HEK293 (cell line): ENCODE measurements at regions not wholly inside any gene's neighbourhood (a gene's known extent, or its start where the extent isn't known, plus 50 kb on each side); places are given as distances from the start of the nearest gene placed in this dataset.

Experiments used
- AEBP2 ChIP-seq: fragments of 450-650 bp; formaldehyde crosslinking; IDR thresholded peaks from 2 replicates; pipeline ENCODE4 v1.5.1; 2016; ENCODE audit warnings: missing biosample characterization, missing genetic modification characterization, borderline replicate concordance
- BCL11B ChIP-seq: fragments of 450-650 bp; formaldehyde crosslinking; IDR thresholded peaks from 2 replicates; pipeline ENCODE4 v1.5.1; 2016; ENCODE audit warnings: low read depth, missing biosample characterization, missing genetic modification characterization
- GLIS1 ChIP-seq: fragments of 450-650 bp; formaldehyde crosslinking; IDR thresholded peaks from 2 replicates; pipeline ENCODE4 v1.5.1; 2016; ENCODE audit warnings: missing biosample characterization, missing genetic modification characterization
- KLF9 ChIP-seq: fragments of 450-650 bp; formaldehyde crosslinking; IDR thresholded peaks from 2 replicates; pipeline ENCODE4 v1.5.1; 2016; ENCODE audit warnings: missing biosample characterization, missing genetic modification characterization, low read depth
- SP3 ChIP-seq: fragments of 450-650 bp; formaldehyde crosslinking; IDR thresholded peaks from 2 replicates; pipeline ENCODE4 v1.5.1; 2016; ENCODE audit warnings: missing biosample characterization, missing genetic modification characterization
- WT1 ChIP-seq: fragments of 450-650 bp; formaldehyde crosslinking; IDR thresholded peaks from 2 replicates; pipeline ENCODE4 v1.5.1; 2016; ENCODE audit warnings: missing biosample characterization, missing genetic modification characterization
- ZBTB17 ChIP-seq: fragments of 450-650 bp; formaldehyde crosslinking; IDR thresholded peaks from 2 replicates; pipeline ENCODE4 v1.5.1; 2016; ENCODE audit warnings: missing biosample characterization, missing genetic modification characterization
- ZNF114 ChIP-seq: fragments of 450-650 bp; formaldehyde crosslinking; IDR thresholded peaks from 2 replicates; pipeline ENCODE4 v1.5.0; 2017; ENCODE audit warnings: missing biosample characterization, missing genetic modification characterization
- ZNF138 ChIP-seq: fragments of 450-650 bp; formaldehyde crosslinking; IDR thresholded peaks from 2 replicates; pipeline ENCODE4 v1.5.1; 2016; ENCODE audit warnings: missing biosample characterization, missing genetic modification characterization, borderline replicate concordance
- ZNF48 ChIP-seq: fragments of 450-650 bp; formaldehyde crosslinking; IDR thresholded peaks from 2 replicates; pipeline ENCODE4 v1.5.1; 2016; ENCODE audit warnings: missing biosample characterization, missing genetic modification characterization
- ZNF530 ChIP-seq: fragments of 450-650 bp; formaldehyde crosslinking; IDR thresholded peaks from 2 replicates; pipeline ENCODE4 v1.5.1; 2016; ENCODE audit warnings: low read depth, missing biosample characterization, missing genetic modification characterization
- ZNF544 ChIP-seq: fragments of 450-650 bp; formaldehyde crosslinking; IDR thresholded peaks from 2 replicates; pipeline ENCODE4 v1.5.0; 2017; ENCODE audit warnings: missing biosample characterization, missing genetic modification characterization
- ZNF561 ChIP-seq: fragments of 450-650 bp; IDR thresholded peaks from 2 replicates; pipeline ENCODE4 v1.5.1; 2018; ENCODE audit warnings: missing biosample characterization, missing genetic modification characterization, borderline replicate concordance
- ZNF571 ChIP-seq: fragments of 450-650 bp; formaldehyde crosslinking; IDR thresholded peaks from 2 replicates; pipeline ENCODE4 v1.5.0; 2017; ENCODE audit warnings: missing biosample characterization, missing genetic modification characterization
- ZNF585B ChIP-seq: fragments of 450-650 bp; formaldehyde crosslinking; IDR thresholded peaks from 2 replicates; pipeline ENCODE4 v1.5.1; 2016; ENCODE audit warnings: missing biosample characterization, missing genetic modification characterization
- ZNF600 ChIP-seq: fragments of 450-650 bp; formaldehyde crosslinking; IDR thresholded peaks from 2 replicates; pipeline ENCODE4 v1.5.1; 2016; ENCODE audit warnings: missing biosample characterization, missing genetic modification characterization
- ZNF639 ChIP-seq: fragments of 450-650 bp; formaldehyde crosslinking; IDR thresholded peaks from 2 replicates; pipeline ENCODE4 v1.5.1; 2016; ENCODE audit warnings: missing biosample characterization, missing genetic modification characterization
- ZNF747 ChIP-seq: fragments of 450-650 bp; formaldehyde crosslinking; IDR thresholded peaks from 2 replicates; pipeline ENCODE4 v1.5.1; 2016; ENCODE audit warnings: missing biosample characterization, missing genetic modification characterization
- ZNF792 ChIP-seq: fragments of 450-650 bp; formaldehyde crosslinking; IDR thresholded peaks from 2 replicates; pipeline ENCODE4 v1.5.1; 2016; ENCODE audit warnings: missing biosample characterization, missing genetic modification characterization
- TF ChIP-seq, protein P1 (sequence below): fragments of 450-650 bp; formaldehyde crosslinking; IDR thresholded peaks from 2 replicates; pipeline ENCODE4 v1.5.1; 2016; ENCODE audit warnings: missing biosample characterization, missing genetic modification characterization
- TF ChIP-seq, protein P2 (sequence below): fragments of 450-650 bp; formaldehyde crosslinking; conservative IDR thresholded peaks from 2 replicates; pipeline ENCODE4 v1.5.1; 2016; ENCODE audit warnings: low read depth, missing biosample characterization, missing genetic modification characterization
- TF ChIP-seq, protein P3 (sequence below): IDR thresholded peaks from 2 replicates; pipeline ENCODE4 v1.6.1; 2011; ENCODE audit warnings: mild to moderate bottlenecking, low read depth, low read length, borderline replicate concordance
- TF ChIP-seq, protein P4 (sequence below): fragments of 450-650 bp; formaldehyde crosslinking; IDR thresholded peaks from 2 replicates; pipeline ENCODE4 v1.5.1; 2016; ENCODE audit warnings: missing biosample characterization, missing genetic modification characterization
- TF ChIP-seq, protein P5 (sequence below): fragments of 450-650 bp; formaldehyde crosslinking; IDR thresholded peaks from 2 replicates; pipeline ENCODE4 v1.5.1; 2016; ENCODE audit warnings: missing biosample characterization, missing genetic modification characterization, low read depth

DNA sequence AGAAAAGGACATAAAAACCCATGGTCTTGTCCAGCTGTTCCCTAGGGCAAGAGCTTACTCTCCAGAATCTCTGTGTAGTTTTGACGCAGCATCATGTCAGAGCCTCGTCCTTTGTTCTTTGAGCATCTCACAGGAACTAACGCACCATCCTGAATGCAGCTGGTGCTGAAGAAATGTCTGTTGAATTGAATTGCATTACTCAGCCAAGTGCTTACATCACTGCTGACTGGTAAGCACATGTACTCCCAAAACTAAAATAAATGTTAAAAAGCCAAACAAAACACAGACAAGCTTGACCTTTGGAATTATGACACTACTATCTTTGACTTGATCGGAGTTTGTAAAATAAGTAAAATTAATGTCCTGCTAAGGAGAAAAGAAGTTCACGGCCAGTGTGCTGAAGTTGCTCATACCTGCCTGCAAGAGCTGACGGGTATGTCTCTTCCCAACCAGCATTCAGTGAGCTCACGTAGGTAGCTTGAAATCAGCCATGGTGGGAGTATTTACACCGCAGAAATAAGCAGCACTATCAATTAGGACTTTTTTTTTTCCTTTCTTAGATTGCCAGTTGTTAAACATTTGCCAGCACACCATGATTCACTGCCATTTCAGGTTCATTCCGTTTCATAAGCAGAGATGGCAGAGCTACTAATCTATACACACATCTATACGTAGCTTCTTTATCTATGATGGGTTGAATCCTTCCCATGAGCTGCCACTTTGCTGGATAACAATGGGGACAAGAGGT lies 310.6 kb upstream of the MSX2 start (continued):
- TF ChIP-seq AEBP2 (no peak), ZNF48 (tag by site-specific recombination) (no peak), ZNF138 (tag by site-specific recombination) (no peak), ZNF585B (tag by site-specific recombination) (no peak), ZNF792 (tag by site-specific recombination) (no peak), KLF9 (tag by site-specific recombination) (no peak), WT1 (tag by site-specific recombination) (peak; percentile 42; the same call in 1 of the 2 replicates), ZNF561 (tag by site-specific recombination) (no peak), ZNF530 (tag by site-specific recombination) (no peak), ZNF747 (tag by site-specific recombination) (no peak), ZNF571 (tag by site-specific recombination) (no peak), ZNF600 (0 out of 2 replicates have a peak, but pooled peaks have one; percentile 41), GLIS1 (tag by site-specific recombination) (no peak), ZNF544 (no peak), ZNF639 (tag by site-specific recombination) (no peak), ZBTB17 (tag by site-specific recombination) (0 out of 2 replicates have a peak, but pooled peaks have one; percentile 25), ZNF114 (tag by site-specific recombination) (no peak), BCL11B (no peak), SP3 (tag by site-specific recombination) (no peak)
- TF ChIP-seq, protein P1, sequence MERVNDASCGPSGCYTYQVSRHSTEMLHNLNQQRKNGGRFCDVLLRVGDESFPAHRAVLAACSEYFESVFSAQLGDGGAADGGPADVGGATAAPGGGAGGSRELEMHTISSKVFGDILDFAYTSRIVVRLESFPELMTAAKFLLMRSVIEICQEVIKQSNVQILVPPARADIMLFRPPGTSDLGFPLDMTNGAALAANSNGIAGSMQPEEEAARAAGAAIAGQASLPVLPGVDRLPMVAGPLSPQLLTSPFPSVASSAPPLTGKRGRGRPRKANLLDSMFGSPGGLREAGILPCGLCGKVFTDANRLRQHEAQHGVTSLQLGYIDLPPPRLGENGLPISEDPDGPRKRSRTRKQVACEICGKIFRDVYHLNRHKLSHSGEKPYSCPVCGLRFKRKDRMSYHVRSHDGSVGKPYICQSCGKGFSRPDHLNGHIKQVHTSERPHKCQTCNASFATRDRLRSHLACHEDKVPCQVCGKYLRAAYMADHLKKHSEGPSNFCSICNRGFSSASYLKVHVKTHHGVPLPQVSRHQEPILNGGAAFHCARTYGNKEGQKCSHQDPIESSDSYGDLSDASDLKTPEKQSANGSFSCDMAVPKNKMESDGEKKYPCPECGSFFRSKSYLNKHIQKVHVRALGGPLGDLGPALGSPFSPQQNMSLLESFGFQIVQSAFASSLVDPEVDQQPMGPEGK (tag by site-specific recombination), result no peak
- TF ChIP-seq, protein P2, sequence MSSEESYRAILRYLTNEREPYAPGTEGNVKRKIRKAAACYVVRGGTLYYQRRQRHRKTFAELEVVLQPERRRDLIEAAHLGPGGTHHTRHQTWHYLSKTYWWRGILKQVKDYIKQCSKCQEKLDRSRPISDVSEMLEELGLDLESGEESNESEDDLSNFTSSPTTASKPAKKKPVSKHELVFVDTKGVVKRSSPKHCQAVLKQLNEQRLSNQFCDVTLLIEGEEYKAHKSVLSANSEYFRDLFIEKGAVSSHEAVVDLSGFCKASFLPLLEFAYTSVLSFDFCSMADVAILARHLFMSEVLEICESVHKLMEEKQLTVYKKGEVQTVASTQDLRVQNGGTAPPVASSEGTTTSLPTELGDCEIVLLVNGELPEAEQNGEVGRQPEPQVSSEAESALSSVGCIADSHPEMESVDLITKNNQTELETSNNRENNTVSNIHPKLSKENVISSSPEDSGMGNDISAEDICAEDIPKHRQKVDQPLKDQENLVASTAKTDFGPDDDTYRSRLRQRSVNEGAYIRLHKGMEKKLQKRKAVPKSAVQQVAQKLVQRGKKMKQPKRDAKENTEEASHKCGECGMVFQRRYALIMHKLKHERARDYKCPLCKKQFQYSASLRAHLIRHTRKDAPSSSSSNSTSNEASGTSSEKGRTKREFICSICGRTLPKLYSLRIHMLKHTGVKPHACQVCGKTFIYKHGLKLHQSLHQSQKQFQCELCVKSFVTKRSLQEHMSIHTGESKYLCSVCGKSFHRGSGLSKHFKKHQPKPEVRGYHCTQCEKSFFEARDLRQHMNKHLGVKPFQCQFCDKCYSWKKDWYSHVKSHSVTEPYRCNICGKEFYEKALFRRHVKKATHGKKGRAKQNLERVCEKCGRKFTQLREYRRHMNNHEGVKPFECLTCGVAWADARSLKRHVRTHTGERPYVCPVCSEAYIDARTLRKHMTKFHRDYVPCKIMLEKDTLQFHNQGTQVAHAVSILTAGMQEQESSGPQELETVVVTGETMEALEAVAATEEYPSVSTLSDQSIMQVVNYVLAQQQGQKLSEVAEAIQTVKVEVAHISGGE (tag by site-specific recombination), result no peak
- TF ChIP-seq, protein P3, sequence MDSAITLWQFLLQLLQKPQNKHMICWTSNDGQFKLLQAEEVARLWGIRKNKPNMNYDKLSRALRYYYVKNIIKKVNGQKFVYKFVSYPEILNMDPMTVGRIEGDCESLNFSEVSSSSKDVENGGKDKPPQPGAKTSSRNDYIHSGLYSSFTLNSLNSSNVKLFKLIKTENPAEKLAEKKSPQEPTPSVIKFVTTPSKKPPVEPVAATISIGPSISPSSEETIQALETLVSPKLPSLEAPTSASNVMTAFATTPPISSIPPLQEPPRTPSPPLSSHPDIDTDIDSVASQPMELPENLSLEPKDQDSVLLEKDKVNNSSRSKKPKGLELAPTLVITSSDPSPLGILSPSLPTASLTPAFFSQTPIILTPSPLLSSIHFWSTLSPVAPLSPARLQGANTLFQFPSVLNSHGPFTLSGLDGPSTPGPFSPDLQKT, result no peak
- TF ChIP-seq, protein P4, sequence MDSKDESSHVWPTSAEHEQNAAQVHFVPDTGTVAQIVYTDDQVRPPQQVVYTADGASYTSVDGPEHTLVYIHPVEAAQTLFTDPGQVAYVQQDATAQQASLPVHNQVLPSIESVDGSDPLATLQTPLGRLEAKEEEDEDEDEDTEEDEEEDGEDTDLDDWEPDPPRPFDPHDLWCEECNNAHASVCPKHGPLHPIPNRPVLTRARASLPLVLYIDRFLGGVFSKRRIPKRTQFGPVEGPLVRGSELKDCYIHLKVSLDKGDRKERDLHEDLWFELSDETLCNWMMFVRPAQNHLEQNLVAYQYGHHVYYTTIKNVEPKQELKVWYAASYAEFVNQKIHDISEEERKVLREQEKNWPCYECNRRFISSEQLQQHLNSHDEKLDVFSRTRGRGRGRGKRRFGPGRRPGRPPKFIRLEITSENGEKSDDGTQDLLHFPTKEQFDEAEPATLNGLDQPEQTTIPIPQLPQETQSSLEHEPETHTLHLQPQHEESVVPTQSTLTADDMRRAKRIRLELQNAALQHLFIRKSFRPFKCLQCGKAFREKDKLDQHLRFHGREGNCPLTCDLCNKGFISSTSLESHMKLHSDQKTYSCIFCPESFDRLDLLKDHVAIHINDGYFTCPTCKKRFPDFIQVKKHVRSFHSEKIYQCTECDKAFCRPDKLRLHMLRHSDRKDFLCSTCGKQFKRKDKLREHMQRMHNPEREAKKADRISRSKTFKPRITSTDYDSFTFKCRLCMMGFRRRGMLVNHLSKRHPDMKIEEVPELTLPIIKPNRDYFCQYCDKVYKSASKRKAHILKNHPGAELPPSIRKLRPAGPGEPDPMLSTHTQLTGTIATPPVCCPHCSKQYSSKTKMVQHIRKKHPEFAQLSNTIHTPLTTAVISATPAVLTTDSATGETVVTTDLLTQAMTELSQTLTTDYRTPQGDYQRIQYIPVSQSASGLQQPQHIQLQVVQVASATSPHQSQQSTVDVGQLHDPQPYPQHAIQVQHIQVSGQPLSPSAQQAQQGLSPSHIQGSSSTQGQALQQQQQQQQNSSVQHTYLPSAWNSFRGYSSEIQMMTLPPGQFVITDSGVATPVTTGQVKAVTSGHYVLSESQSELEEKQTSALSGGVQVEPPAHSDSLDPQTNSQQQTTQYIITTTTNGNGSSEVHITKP (tag by site-specific recombination), result no peak
- TF ChIP-seq, protein P5, sequence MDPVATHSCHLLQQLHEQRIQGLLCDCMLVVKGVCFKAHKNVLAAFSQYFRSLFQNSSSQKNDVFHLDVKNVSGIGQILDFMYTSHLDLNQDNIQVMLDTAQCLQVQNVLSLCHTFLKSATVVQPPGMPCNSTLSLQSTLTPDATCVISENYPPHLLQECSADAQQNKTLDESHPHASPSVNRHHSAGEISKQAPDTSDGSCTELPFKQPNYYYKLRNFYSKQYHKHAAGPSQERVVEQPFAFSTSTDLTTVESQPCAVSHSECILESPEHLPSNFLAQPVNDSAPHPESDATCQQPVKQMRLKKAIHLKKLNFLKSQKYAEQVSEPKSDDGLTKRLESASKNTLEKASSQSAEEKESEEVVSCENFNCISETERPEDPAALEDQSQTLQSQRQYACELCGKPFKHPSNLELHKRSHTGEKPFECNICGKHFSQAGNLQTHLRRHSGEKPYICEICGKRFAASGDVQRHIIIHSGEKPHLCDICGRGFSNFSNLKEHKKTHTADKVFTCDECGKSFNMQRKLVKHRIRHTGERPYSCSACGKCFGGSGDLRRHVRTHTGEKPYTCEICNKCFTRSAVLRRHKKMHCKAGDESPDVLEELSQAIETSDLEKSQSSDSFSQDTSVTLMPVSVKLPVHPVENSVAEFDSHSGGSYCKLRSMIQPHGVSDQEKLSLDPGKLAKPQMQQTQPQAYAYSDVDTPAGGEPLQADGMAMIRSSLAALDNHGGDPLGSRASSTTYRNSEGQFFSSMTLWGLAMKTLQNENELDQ (tag by site-specific recombination), result no peak
